Suprapubic skin (tissue), 4 donors: ENCODE measurements at regions not wholly inside any gene's neighbourhood (a gene's known extent, or its start where the extent isn't known, plus 50 kb on each side); places are given as distances from the start of the nearest gene placed in this dataset.

Experiments used
- DNase-seq, 2 donors: peaks; one replicate each; pipeline ENCODE4 v3.0.0-alpha.2; 2019; ENCODE audit warnings: low spot score in 2 of 2
- H3K27ac ChIP-seq: fragments of 200-600 bp; sonication (generic); one replicate; pipeline ENCODE4 v1.5.1; 2019
- H3K27me3 ChIP-seq: fragments of 200-600 bp; sonication (generic); one replicate; pipeline ENCODE4 v1.5.1; 2019
- H3K36me3 ChIP-seq: fragments of 200-600 bp; sonication (generic); one replicate; pipeline ENCODE4 v1.5.1; 2019
- H3K4me1 ChIP-seq: fragments of 200-600 bp; sonication (generic); one replicate; pipeline ENCODE4 v1.5.1; 2019
- H3K4me3 ChIP-seq: fragments of 200-600 bp; sonication (generic); one replicate; pipeline ENCODE4 v1.5.1; 2019; ENCODE audit warnings: mild to moderate bottlenecking
- H3K9me3 ChIP-seq: fragments of 200-600 bp; sonication (generic); one replicate; pipeline ENCODE4 v1.5.1; 2019
- EP300 ChIP-seq: sonication (generic); formaldehyde crosslinking; IDR thresholded peaks from one replicate; pipeline ENCODE4 v1.6.1; 2017; ENCODE audit warnings: antibody characterized with exemption
- POLR2A ChIP-seq, 2 donors: fragments of 450-650 bp; IDR thresholded peaks; one replicate each; pipeline ENCODE4 v1.6.1; 2017; ENCODE audit warnings: antibody characterized with exemption in 2 of 2, mild to moderate bottlenecking in 2 of 2, moderate library complexity in 2 of 2
- POLR2AphosphoS5 ChIP-seq, 3 donors: sonication (generic); formaldehyde crosslinking; IDR thresholded peaks; one replicate each; pipeline ENCODE4 v1.6.1; 2017; ENCODE audit warnings: antibody characterized with exemption in 3 of 3
- WGBS: methylation state at CpG from one replicate; pipeline ENCODE4 v1.1.5; 2018; 5-methylcytosine and 5-hydroxymethylcytosine counted together
- TF ChIP-seq, protein P1 (sequence below), 2 donors: fragments of 200-600 bp in 1 of 2; fragments of 450-650 bp in 1 of 2; sonication (generic) in 1 of 2; IDR thresholded peaks; one replicate each; pipeline ENCODE4 v1.5.1; 2016 to 2019; ENCODE audit warnings: antibody characterized with exemption in 2 of 2, mild to moderate bottlenecking in 1 of 2, moderate library complexity in 1 of 2

DNA sequence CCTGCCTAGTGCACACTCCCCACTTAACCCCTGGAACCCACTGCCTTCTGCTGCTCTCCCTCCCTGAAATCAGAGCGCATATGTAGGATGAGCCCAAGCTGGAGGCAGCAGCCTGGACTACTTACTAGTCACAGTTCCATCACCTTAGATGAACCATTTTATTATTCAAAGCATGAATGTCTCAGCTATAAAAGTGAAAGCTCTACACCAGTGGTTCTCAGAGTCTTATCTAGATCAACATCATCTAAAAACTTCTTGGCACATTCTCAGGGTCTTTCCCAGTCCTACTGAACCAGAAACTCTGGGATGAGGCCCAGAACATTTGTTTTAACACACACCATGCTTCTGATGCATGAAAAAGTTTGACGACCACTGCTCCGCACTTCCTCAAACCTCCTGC is 100.3 kb upstream of the ANK3 start:
- WGBS = 51% methylated on average over 3 of the region's 3 CpGs
- H3K4me3 ChIP-seq = no peak overlapping the region
- TF ChIP-seq POLR2AphosphoS5 (IDR thresholded peaks at IDR 0.05) = no peak
- TF ChIP-seq EP300 = no peak
- TF ChIP-seq POLR2A (IDR thresholded peaks at IDR 0.05) = no peak
- TF ChIP-seq, protein P1, sequence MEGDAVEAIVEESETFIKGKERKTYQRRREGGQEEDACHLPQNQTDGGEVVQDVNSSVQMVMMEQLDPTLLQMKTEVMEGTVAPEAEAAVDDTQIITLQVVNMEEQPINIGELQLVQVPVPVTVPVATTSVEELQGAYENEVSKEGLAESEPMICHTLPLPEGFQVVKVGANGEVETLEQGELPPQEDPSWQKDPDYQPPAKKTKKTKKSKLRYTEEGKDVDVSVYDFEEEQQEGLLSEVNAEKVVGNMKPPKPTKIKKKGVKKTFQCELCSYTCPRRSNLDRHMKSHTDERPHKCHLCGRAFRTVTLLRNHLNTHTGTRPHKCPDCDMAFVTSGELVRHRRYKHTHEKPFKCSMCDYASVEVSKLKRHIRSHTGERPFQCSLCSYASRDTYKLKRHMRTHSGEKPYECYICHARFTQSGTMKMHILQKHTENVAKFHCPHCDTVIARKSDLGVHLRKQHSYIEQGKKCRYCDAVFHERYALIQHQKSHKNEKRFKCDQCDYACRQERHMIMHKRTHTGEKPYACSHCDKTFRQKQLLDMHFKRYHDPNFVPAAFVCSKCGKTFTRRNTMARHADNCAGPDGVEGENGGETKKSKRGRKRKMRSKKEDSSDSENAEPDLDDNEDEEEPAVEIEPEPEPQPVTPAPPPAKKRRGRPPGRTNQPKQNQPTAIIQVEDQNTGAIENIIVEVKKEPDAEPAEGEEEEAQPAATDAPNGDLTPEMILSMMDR (IDR thresholded peaks at IDR 0.05) = no peak
- no peaks in the 10 kb centered on the region for H3K36me3 ChIP-seq
- H3K9me3 ChIP-seq = no peaks in the 10 kb centered on the region
- H3K4me1 ChIP-seq = peaks cover 8% of the 10 kb centered on the region
- H3K27ac ChIP-seq = no peak overlapping the region
- no peaks in the 10 kb centered on the region for H3K27me3 ChIP-seq
- no peak for DNase-seq

DNA sequence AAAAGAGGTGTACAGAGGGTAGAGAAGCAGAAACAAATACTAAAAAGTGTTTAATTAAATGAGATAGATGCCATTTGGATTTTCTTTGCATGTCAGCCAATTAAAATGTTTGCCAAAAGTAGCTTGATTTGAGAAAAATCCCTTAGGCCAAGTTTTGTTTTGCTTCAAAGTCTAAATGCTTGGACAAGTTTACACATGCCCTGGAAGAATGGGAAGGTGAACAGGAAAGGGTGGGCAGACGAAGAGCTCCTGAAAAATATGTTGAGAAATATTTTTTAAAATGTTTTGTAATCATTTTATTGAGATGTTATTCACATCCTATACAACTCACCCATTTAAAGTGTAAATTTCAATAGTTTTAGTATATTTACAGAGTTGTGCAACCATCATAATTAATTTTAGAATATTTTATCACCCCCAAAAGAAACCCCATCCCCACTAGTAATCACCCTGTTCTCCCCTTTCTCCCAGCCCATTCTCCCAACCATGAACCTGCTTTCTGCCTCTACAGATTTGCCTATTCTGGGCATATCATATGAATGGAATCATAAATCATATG is 98.5 kb upstream of the ANK3 start:
- H3K9me3 ChIP-seq = no peaks in the 10 kb centered on the region
- H3K27me3 ChIP-seq = no peaks in the 10 kb centered on the region
- WGBS = 46% methylated on average over 1 of the region's 1 CpG
- H3K4me1 ChIP-seq = peaks cover 8% of the 10 kb centered on the region
- no peak overlapping the region for H3K27ac ChIP-seq
- TF ChIP-seq POLR2AphosphoS5 (IDR thresholded peaks at IDR 0.05) (no peak), POLR2A (IDR thresholded peaks at IDR 0.05) (no peak), EP300 (no peak)
- TF ChIP-seq, protein P1 (IDR thresholded peaks at IDR 0.05) = no peak
- DNase-seq = no peak
- H3K4me3 ChIP-seq = no peak overlapping the region
- no peaks in the 10 kb centered on the region for H3K36me3 ChIP-seq

DNA sequence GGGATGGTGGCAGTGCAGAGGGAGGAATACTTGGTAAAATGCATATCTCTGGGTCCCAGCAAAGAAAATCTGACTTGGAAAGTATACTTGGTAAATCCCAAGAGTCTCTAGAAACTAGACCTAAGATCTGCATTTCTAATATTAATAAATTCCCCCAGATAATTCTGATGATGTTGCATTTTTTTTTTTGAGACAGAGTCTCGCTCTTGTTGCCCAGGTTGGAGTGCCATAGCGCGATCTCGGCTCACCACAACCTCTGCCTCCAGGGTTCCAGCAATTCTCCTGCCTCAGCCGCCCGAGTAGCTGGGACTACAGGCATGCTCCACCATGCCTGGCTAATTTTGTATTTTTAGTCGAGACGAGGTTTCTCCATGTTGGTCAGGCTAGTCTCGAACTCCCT is 97.9 kb upstream of the ANK3 start:
- 86% methylated on average over 9 of the region's 9 CpGs for WGBS

DNA sequence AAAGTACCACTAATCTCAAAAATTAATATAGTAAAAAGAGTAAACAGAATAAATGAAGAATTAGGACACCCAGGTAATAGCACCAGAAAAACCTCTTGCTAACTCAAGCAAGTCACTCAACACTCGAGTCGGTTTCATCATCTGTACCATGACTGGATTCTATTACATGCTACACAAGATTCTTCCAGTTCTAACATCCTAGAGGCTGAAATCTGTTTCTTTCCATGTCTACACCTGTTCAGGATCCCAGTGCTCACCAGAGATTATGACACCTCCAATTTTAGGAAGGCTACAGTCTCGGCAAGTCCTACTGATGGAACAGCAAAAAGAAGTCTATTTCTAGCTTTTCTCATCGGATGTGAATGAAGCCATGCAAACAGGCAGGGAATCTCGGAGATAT is 95.3 kb upstream of the ANK3 start:
- 77% methylated on average over 5 of the region's 5 CpGs for WGBS
- Histone ChIP-seq H3K27me3 (no peaks in the 10 kb centered on the region), H3K4me1 (peaks cover 26% of the 10 kb centered on the region), H3K4me3 (no peak overlapping the region), H3K27ac (no peak overlapping the region), H3K36me3 (no peaks in the 10 kb centered on the region), H3K9me3 (no peaks in the 10 kb centered on the region)
- no peak for DNase-seq
- no peak for TF ChIP-seq EP300
- TF ChIP-seq, protein P1 (IDR thresholded peaks at IDR 0.05) = no peak
- TF ChIP-seq POLR2AphosphoS5 (IDR thresholded peaks at IDR 0.05) = no peak

More for the DNA sequence above, 97.9 kb upstream of the ANK3 start:
- Histone ChIP-seq H3K27me3 (no peaks in the 10 kb centered on the region), H3K4me1 (peaks cover 8% of the 10 kb centered on the region), H3K27ac (no peak overlapping the region), H3K4me3 (no peak overlapping the region), H3K36me3 (no peaks in the 10 kb centered on the region), H3K9me3 (no peaks in the 10 kb centered on the region)
- no peak for DNase-seq
- TF ChIP-seq, protein P1 (IDR thresholded peaks at IDR 0.05) = no peak
- TF ChIP-seq POLR2A (IDR thresholded peaks at IDR 0.05) (no peak), EP300 (no peak), POLR2AphosphoS5 (IDR thresholded peaks at IDR 0.05) (no peak)

DNA sequence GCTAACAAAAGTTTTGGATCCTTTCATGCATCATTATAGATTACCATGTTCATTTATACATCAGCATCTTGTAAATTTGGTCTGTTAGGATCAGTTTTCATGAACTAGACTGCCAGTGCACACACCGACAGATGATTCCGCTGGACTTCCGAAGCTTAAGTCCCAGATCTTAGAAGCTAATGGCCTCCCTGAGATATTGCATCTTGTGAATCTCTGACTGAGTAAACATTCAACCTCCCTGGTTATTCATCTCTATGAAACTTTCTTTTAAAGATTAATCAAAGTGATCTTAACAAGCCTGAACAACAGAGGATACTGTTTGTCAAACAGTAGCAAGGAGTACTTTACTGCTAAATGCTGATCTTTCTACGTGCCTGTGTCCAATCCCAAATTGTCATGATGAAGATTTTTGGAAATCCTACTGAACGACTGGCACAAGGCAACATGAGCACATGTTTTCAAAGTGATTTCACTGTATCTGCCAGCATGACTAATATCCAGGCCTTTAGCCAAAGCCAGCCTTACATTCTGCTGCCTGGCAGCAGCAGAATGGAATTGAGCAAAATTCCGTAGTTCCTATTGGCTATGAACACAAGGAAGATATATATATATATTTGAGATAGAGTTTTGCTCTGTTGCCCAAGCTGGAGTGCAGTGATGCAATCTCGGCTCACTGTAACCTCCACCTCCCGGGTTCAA is 91.3 kb upstream of the ANK3 start:
- Histone ChIP-seq H3K9me3 (no peaks in the 10 kb centered on the region), H3K4me1 (peaks cover 17% of the 10 kb centered on the region), H3K27me3 (no peaks in the 10 kb centered on the region), H3K4me3 (no peak overlapping the region), H3K27ac (no peak overlapping the region), H3K36me3 (no peaks in the 10 kb centered on the region)
- 44% methylated on average over 8 of the region's 8 CpGs for WGBS
- DNase-seq = no peak
- TF ChIP-seq, protein P1 (IDR thresholded peaks at IDR 0.05) = no peak
- no peak for TF ChIP-seq EP300
